GM18517 (cell line): ENCODE measurements at regions not wholly inside any gene's neighbourhood (a gene's known extent, or its start where the extent isn't known, plus 50 kb on each side); places are given as distances from the start of the nearest gene placed in this dataset.
"Not testable (repeated sequence)": the region's sequence is repeated elsewhere in the genome, so short reads cannot be mapped to it uniquely, and the experiment has no call there.

Experiments used
- ATAC-seq: cut with Tn5 transposase; IDR thresholded peaks from one replicate; pipeline ENCODE4 v1.9.1; 2021; ENCODE audit warnings: mild to moderate bottlenecking, moderate library complexity; ENCODE audit not compliant: unreplicated experiment

DNA sequence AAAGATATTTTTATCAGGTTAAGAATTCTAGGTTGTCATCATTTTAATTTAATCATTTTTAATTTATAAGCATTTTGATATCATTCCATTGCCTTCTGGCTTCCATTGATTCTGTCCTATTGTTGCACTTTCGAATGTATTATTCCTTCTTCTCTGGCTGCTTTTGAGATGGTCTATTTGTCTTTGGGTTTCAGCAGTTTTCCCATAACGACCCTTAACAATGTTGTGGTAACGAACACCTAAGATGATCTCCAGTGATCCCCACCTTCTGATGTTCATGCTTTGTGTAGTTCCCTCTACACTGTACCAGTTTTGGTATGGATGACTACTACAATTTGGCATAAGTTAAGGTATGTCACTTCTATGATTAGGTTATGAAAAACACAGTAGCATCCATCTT, 59.9 kb downstream of the MINAR1 start:
- ATAC-seq: no peak

DNA sequence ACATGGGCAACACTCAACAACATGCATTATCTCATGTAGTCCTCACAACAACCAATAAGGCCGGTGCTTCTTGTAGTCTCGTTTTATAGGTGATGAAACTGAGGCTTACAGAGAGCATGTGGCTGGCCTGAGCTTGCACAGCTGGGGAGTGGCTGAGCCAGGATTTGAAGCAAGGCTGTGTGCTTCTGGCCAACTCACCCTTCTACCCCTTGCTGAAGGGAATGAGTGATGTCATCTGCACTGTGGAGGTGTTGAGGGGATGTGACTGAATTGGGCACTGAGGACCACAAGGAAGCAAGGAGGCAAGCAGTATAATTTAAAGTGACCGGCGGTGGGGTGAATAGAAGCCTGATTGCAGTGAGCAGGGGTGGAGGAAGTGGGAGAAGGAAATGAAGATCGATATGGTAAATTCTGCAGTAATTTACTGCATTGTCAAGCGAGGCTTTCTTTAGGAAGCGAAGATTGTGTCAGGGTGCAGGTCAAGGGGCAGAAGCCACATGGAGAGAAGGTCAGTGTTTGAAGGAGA, 62.3 kb downstream of the MINAR1 start:
- no peak for ATAC-seq

DNA sequence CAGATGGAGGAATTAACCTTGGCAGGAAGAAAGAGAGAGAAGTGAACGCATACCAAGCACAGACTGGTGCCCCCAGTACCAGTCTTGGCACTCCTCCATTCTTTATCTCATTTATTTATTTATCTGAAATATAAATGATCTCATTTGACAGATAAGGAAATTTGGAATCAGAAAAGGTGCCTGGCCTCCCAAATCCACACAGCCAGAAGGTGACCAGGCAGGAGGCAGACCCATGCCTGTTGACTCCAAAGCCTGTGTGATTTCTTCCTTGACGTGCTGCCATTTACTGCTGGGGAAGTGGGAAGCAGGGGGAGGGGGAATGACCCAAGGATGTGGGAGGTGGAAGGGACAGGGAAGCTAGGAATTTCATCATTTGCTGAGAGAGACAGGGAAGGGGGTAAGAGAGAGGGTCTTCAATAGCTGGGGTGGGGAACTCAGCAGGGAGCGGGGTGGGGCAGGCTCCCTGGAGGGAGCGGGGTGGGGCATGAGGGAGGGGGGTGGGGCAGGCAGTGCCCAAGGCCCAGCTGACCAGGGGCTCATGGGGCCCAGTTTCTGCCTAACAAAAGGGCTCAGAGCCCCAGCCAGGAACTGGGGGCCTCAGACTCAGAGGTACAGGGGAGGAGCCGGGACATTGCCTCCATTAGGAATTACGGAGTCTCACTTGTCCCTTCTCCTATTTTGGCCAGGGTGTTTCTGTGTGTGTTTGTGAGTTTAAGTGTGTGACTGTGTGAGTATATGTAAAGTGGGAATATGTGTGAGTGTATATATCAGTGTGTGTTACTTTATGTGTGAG, 63.0 kb downstream of the MINAR1 start:
- ATAC-seq: no peak

DNA sequence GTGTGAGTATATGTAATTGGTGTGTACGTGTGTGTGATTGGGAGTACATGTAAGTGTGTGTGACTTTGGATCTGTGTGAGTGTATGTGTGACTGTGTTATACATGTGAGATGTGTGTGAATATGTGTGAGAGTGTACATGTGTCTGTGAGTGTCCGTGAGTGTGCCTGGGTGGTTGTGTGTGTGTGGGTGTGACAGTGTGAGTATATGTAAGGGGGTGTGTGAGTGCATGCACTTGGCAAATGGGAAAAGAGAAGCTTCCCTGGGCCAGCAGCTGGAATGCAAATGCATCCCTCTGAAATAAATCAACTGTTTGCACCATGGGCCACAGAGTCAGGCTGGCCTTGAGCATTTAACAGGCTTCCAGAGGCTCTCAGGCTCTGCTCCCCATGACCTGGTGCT, 63.6 kb downstream of the MINAR1 start:
- no peak for ATAC-seq

DNA sequence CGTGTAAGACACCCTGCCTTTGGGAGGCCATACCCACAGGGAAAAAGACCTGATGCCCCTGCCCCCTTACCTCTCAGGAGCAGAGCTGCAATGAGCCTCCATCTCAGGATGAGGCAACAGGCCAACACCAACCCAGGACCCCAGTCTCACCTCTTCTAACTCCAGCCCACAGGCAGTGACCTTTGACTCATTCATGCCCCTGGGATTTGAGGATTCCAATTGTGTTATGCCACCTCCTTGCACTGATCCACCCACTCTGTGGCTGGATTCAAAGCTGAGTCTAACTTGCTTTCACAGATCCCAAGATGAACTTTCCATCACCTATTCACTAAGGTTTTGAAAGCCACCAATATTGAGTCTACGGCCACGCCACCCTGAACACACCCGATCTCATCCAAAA, 64.7 kb downstream of the MINAR1 start:
- no peak for ATAC-seq

DNA sequence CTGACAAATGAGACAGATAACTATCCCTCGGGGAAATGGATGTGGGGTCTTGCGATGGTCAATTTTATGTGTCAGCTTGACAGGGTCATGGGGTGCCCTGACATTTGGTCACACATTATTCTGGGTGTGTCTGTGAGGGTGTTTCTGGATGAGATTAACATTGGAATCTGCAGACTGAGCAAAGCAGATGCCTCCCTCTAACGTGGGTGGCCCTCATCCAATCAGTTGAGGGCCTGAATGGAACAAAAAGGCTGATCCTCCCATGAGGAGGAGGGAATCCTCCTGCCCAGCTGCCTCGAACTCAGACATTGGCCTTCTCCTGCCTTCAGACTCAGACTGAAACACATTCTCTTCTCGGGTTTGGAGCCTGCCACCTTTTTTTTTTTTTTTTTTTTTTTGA, 69.0 kb downstream of the MINAR1 start:
- no peak for ATAC-seq

DNA sequence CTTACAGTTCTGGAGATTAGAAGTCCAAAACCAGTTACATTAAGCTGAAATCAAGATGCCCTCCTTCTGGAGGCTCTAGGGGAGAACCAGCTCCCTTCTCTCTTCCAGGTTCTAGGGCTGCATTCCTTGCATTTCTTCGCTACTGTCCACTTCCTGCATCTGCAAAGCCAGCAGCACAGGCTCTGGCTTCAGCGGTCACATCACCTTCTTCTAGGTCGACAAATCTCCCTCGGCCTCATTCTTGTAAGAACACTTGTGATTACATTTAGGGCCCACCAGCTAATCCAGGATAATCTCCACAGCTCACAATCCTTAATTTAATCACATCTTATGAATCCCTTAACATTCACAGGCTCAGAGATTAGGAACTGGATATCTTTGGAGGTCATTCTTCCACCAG, 73.8 kb downstream of the MINAR1 start:
- no peak for ATAC-seq

DNA sequence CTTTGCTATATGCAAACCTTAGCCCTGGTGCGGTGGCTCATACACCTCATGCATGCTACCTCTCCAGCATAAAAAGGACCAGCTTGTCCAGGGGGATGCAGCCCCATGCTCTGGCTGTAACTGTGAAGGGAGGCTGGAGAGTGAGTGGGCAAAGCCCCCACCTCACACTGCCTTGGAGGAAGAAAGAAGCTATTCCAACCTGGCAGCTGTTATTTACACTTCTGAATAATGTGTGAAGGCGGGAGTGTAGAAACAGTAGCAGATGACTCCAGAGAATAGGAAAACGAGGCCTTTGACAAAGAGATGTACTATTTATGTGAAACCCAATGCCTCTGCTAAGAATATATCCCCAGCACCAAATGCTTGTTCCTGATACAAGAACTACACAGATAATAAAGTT, 80.7 kb downstream of the MINAR1 start:
- not testable (repeated sequence) for ATAC-seq

DNA sequence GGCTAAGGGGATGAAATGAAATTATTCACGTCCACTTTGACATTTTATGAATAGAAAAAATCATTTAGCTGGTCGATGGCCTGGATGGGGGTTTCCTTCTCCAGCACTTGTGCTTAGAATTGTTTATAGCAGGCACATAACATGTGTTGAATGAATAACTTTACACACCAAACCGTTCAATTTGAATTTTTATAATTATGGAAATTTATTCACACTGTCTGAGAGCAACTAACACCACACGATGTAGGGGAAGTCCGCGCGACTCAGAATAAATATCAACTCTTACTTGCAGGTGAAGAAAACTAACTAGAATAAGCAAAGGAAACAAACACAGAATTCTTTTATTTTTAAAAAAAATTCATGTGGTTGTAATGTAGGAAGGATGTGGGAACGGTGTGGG, 81.3 kb downstream of the MINAR1 start:
- ATAC-seq: no peak

DNA sequence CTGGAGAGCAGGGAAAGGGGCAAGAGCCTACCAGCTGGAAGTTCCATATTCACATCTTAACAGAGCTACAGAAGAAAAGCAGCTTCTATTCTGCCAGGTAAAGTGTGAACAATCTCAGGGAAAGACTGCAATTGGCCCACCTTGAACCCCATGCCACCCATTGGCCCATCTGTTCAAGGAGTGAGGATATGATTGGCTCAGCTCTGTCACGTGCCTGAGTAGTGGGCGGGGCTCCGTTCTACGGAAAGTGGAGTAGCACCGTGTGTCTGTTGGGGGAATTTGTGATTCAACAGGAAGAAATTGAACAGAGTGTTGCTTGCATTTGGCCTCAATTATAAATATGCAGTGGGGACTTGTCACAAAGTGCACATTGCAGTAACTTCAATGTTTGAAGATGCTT, 81.8 kb downstream of the MINAR1 start:
- ATAC-seq: no peak

DNA sequence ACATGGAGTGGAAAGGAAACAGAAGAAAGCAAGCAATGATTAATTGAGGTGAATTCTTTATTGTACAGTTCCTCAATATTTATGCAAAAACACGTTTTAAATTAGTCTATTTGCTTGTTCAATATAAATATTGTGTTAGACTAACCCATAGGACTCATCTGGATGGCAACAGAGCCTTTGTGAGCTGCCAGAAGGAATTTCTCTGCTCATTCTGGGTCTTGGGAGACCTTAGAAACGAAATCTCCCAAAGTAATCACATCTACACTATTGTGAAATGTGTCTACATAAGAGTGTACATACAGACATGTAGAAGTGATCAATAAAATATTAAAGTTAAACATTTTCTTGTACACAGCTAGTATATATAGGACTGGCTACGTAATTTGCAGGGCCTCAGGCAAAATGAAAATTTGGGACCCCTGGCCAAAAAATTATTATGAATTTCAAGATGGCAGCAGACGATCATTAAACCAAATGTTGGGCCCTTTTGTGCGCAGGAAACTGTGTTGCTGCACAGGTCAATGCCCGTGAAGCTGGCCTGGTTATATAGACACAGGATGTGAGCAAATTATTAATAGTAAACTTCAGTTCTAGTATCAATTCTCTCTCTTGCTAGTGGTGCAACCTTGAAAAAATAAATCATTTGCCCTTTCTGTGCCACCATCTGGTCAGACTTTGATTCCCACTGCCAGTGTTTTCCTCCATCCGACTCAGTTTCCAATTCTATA, 83.3 kb downstream of the MINAR1 start:
- ATAC-seq: no peak

DNA sequence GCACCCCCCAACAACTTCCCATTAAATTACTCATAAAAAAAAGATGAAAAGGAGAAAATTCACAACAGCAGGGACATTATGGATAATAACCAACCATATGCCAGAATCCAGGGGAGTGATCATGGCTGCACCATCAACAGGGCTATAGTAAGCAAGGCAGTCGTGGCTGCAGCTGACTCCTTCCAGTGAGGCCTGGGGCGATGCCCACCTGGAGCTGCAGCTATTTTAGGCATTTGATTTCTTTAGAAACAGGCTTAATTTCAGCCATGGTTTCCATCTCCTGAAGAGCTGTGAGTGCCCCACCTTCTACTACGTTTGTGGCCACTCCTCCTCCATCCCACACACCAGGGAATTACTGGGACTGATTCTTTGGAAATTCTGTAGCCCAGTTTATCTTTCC, 84.0 kb downstream of the MINAR1 start:
- ATAC-seq: no peak

DNA sequence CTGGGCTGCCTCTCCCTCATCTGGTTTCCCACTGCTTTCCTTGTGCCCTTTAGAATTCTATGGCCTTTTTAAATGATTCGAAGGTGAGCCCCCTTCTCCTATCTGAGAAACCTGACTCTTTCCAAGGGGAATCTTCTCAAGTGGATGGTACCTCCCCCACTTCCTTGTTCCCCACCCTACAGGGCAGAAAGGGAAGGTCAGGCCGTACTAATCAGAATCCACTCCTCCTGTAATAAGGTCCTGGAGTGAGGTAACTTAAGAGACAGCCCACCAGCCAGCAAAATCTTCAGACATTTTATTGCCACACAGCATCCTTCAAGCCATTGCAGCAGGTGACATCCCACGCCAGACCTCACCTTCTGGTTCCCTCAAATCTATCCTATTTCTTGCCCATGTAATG, 84.5 kb downstream of the MINAR1 start:
- no peak for ATAC-seq

DNA sequence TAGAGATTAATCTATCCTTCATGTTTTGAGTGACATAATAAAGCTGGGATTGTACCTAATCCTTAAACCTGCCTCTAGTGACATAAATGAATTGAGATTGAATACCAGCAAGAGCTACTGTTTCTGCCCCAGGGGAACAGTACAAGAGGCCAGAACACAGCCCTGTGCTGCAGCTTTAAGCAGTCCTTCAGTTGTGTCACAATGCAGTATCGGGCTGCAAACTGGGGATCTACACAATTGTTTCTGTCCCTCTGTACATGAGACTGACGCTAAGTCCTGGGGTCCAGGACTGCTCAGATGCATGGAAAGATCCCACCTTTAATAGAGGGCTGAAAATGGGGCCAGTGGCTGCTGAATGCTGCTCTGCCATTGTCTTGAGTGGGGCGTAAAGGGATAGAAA, 87.5 kb downstream of the MINAR1 start:
- ATAC-seq: no peak

DNA sequence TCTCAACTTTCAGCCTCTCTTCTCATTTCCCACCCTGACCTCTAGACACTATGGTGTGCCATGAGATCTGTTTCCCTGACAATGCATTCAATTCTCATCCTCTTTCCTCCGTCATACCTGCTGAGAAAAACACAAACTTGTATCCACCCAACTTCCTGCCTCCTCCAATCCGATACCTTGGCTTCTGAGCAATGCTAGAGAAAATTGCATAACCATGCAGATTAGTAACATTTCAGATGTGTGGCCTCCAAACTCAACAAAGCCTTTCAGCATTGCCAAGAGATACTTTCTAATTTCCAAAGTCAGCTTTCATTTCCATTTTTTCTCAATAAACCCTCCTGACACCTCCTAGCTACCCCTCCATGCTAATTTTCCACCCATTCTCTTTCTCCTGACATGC, 88.5 kb downstream of the MINAR1 start:
- no peak for ATAC-seq

DNA sequence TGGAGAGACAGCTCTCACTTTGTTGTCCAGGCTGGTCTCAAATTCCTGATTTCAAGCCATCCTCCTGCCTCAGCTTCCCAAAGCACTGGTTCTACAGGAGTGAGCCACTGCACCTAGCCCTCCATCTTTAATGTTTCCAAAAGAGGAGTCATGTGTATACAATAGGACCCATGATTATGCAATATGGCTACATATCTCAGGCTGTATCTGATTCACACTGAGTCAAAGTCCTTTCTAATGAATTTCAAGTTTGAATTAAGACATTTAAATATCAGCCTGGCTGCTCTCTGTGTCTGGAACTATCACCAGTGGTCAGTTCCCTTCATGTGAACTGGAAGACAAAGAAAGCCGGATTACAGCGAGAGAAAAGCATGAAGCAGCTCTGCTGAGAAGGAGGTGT, 90.5 kb downstream of the MINAR1 start:
- ATAC-seq: no peak

DNA sequence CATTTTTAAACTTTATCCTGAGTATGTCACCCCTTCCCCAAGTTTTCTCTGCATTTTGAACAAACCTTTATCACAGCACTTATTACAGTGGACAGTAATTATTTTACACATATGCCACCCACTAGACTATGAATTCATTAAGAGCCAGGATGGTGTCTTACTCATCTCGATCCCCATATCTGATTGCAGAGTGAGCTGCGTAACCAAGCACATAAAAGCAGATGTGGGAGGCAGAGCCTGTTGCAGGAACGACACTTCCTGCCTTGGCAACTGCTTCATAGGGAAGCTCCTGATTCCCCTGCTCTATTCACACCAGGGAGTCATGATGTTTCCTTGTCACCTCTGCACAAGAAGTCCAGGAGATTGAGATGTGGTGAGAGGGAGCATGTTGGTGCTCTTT, 91.1 kb downstream of the MINAR1 start:
- ATAC-seq: no peak

DNA sequence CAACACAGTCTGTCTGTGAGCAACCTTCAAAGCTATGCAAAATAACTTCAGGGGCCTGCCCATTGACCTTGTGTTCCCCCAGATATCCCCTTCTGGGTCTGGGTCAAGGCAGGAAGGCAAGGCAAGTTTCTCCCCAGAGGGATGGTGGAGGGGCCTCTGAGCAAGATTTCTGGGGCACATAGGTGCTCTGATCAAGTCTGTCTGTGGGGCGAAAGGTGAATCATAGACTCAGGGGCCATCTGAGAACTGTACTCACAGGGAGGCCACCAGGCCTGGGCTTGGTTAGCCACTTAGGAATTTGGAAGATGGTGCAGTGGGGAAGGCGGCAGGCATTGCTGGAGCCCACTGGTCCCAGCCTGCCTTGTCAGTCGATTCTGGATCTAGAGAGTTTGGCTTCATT, 92.4 kb downstream of the MINAR1 start:
- no peak for ATAC-seq

DNA sequence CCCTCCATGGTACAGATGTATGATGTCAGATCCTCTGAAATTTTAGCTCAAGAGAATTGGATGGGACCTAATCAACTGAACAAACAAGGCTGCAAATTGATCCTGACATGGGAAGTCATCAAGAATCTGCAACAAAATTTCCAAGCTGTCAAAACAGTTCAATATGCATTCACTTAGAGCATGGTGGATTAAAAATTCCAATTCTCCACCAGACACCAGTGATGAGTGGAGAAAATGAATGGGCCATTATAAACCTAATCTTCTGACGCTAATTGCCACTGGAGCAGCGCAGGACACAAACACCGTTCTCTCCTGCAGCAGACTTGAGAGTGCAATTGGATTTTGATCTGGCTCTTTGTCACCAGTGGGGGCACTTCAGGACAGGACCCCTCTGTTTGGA, 94.2 kb downstream of the MINAR1 start:
- ATAC-seq: no peak

DNA sequence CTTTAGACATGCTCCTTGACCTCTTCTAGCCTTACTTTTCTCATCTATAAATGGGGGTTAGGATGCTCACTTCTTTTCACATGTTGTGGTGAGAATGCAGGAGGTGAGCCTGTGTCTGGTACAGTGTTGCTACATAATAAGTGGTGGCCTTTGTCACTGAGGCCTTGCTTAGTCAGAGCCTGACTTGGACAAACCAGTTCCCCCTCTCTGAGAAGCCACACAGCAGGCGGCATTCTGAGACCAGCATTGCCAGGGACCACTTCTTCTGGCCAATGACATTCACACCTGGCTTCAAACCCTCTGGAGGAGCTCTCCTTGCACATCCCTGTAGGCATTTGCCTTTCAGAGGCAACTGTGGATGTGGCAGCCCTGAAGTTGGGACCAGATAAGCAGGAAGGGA, 95.7 kb downstream of the MINAR1 start:
- ATAC-seq: no peak

DNA sequence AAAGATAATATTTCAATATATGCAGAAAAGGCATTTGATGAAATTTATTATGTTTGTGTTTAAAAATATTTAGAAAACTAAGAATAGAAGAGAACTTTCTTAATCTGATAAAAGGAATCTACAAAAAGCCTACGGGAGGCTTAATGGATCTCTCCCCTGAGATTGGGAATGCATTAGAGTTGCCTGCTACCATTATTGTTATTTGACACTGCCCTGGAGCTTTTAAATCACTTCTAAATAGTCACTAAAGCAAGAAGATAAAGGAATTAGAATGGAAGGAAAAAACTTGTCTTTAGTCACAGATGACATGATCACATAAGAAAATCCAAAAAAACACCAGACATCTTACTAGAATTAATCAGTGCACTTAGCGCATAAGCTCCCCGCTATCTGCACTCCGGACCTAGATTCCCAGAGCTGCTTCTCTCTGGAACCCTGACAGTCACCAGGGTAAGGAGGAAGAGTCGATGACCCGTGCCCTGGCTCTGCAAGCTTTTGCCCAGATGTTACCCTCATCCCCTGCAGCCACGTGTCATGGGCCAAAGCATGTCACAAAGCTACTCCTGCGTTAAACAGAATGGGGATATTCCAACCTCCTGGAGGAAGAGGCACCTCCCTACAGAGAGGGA, 97.1 kb downstream of the MINAR1 start:
- ATAC-seq: no peak

DNA sequence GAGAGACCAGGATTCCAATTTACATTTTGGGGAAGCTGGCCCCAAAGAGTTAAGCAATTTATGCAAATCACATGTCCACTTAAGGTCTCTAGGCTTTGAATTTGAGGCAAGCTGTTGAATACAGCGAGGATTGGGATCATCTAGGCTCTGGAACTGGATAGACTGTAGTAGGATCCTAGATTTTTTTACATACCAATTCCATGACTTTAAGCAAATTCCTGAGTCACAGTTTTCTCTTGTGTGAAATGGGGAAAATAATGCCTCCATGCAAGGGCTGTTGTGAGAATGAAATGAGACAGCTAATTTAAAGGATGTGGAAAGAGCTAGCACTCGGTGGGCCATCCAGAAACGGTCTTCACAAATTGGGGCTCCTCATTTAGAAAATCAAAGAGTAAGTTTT, 103.4 kb downstream of the MINAR1 start:
- ATAC-seq: no peak
